ENCODE measurements at regions not wholly inside any gene's neighbourhood (a gene's known extent, or its start where the extent isn't known, plus 50 kb on each side); places are given as distances from the start of the nearest gene placed in this dataset.
A peak's percentile ranks its signal among the peaks of the same experiment; 100 is the strongest.

GRCh38 chr2:236658974-236659757, 89.5 kb downstream of the ACKR3 start:
- Histone ChIP-seq H2AK5ac (ENCODE audit: low read length) (peak overlapping the region; percentile 92), H3K27ac (ENCODE audit: low read depth, low read length) (peak overlapping the region; percentile 46), H3K4me2 (ENCODE audit: low read length) (no peak overlapping the region), H4K12ac (ENCODE audit: low read depth, low read length) (no peak overlapping the region), H4K91ac (ENCODE audit: low read depth, low read length) (peak overlapping the region; percentile 91), H2BK12ac (ENCODE audit: low read length) (peak overlapping the region; percentile 93), H3K4me1 (ENCODE audit: control insufficient read depth in 1 of 2, insufficient read depth in 2 of 2, low read length in 2 of 2) (peaks cover 18 to 26% of the 10 kb centered on the region in 2 experiments), H2BK5ac (ENCODE audit: low read depth, low read length, poor library complexity) (peak overlapping the region; percentile 81), H3K23ac (ENCODE audit: low read length) (no peak overlapping the region), H3K9ac (ENCODE audit: low read length) (no peak overlapping the region), H2BK120ac (ENCODE audit: insufficient read depth, low read length, poor library complexity) (peak overlapping the region; percentile 90), H3K79me1 (ENCODE audit: low read length) (peaks cover 46% of the 10 kb centered on the region), H3K9me3 (ENCODE audit: insufficient read depth, low read depth, low read length) (peaks cover 4% of the 10 kb centered on the region), H3K14ac (ENCODE audit: low read length) (peak overlapping the region; percentile 91), H3K4ac (ENCODE audit: low read depth, low read length) (peak overlapping the region; percentile 49), H3K4me3 (ENCODE audit: low read depth, low read length) (no peak overlapping the region), H2AFZ (ENCODE audit: insufficient read depth, low read length, poor library complexity) (peak overlapping the region; percentile 39), H3K27me3 (ENCODE audit: insufficient read depth, low read length) (no peaks in the 10 kb centered on the region), H3K18ac (ENCODE audit: low read length) (peak overlapping the region; percentile 81), H4K8ac (ENCODE audit: low read depth, low read length) (peak overlapping the region; percentile 38), H3K79me2 (ENCODE audit: control insufficient read depth, insufficient read depth, low read length, poor library complexity) (peaks cover 2% of the 10 kb centered on the region), H3K36me3 (ENCODE audit: control insufficient read depth in 1 of 2, insufficient read depth in 2 of 2, low read length in 2 of 2) (no peaks in the 10 kb centered on the region)
- no CpG with 5 or more reads among the region's 16 CpGs for WGBS (ENCODE audit: extremely low coverage, insufficient coverage, insufficient read length)
- DNase-seq, result no peak

GRCh38 chr2:236659758-236660150, 90.1 kb downstream of the ACKR3 start:
- WGBS (ENCODE audit: extremely low coverage, insufficient coverage, insufficient read length), result no CpG with 5 or more reads among the region's 5 CpGs
- H2BK120ac ChIP-seq (ENCODE audit: insufficient read depth, low read length, poor library complexity), result peak overlapping the region; percentile 47

GRCh38 chr2:236661061-236661761, 91.6 kb downstream of the ACKR3 start:
- Histone ChIP-seq H3K4me2 (ENCODE audit: low read length) (peak overlapping the region; percentile 26), H2BK12ac (ENCODE audit: low read length) (peak overlapping the region; percentile 100), H3K36me3 (ENCODE audit: control insufficient read depth in 1 of 2, insufficient read depth in 2 of 2, low read length in 2 of 2) (no peaks in the 10 kb centered on the region), H3K27me3 (ENCODE audit: insufficient read depth, low read length) (no peaks in the 10 kb centered on the region), H3K79me1 (ENCODE audit: low read length) (peaks cover 46% of the 10 kb centered on the region), H2AFZ (ENCODE audit: insufficient read depth, low read length, poor library complexity) (no peak overlapping the region), H3K4me3 (ENCODE audit: low read depth, low read length) (no peak overlapping the region), H3K79me2 (ENCODE audit: control insufficient read depth, insufficient read depth, low read length, poor library complexity) (peaks cover 2% of the 10 kb centered on the region), H3K9me3 (ENCODE audit: insufficient read depth, low read depth, low read length) (peaks cover 2% of the 10 kb centered on the region), H3K4me1 (ENCODE audit: control insufficient read depth in 1 of 2, insufficient read depth in 2 of 2, low read length in 2 of 2) (peaks cover 18 to 30% of the 10 kb centered on the region in 2 experiments), H3K27ac (ENCODE audit: low read depth, low read length) (peak overlapping the region; percentile 97), H2BK5ac (ENCODE audit: low read depth, low read length, poor library complexity) (peak overlapping the region; percentile 97), H4K12ac (ENCODE audit: low read depth, low read length) (peak overlapping the region; percentile 59), H2AK5ac (ENCODE audit: low read length) (peak overlapping the region; percentile 96), H2BK120ac (ENCODE audit: insufficient read depth, low read length, poor library complexity) (peak overlapping the region; percentile 99), H3K14ac (ENCODE audit: low read length) (peak overlapping the region; percentile 97), H4K91ac (ENCODE audit: low read depth, low read length) (peak overlapping the region; percentile 99), H3K9ac (ENCODE audit: low read length) (no peak overlapping the region), H4K8ac (ENCODE audit: low read depth, low read length) (peak overlapping the region; percentile 93), H3K4ac (ENCODE audit: low read depth, low read length) (peak overlapping the region; percentile 91), H3K18ac (ENCODE audit: low read length) (peak overlapping the region; percentile 94), H3K23ac (ENCODE audit: low read length) (no peak overlapping the region)
- no peak for DNase-seq
- WGBS (ENCODE audit: extremely low coverage, insufficient coverage, insufficient read length), result no CpG with 5 or more reads among the region's 4 CpGs

More at GRCh38 chr2:236659758-236660150, 90.1 kb downstream of the ACKR3 start:
- no peak overlapping the region for H2AK5ac ChIP-seq (ENCODE audit: low read length)
- H3K4ac ChIP-seq (ENCODE audit: low read depth, low read length), result no peak overlapping the region
- peaks cover 18 to 26% of the 10 kb centered on the region in 2 experiments for H3K4me1 ChIP-seq (ENCODE audit: control insufficient read depth in 1 of 2, insufficient read depth in 2 of 2, low read length in 2 of 2)
- H3K18ac ChIP-seq (ENCODE audit: low read length), result no peak overlapping the region
- no peak overlapping the region for H4K8ac ChIP-seq (ENCODE audit: low read depth, low read length)
- peaks cover 47% of the 10 kb centered on the region for H3K79me1 ChIP-seq (ENCODE audit: low read length)
- no peak overlapping the region for H3K4me2 ChIP-seq (ENCODE audit: low read length)
- H3K36me3 ChIP-seq (ENCODE audit: control insufficient read depth in 1 of 2, insufficient read depth in 2 of 2, low read length in 2 of 2), result no peaks in the 10 kb centered on the region
- H3K4me3 ChIP-seq (ENCODE audit: low read depth, low read length), result no peak overlapping the region
- DNase-seq, result no peak
- no peak overlapping the region for H3K14ac ChIP-seq (ENCODE audit: low read length)
- H2AFZ ChIP-seq (ENCODE audit: insufficient read depth, low read length, poor library complexity), result no peak overlapping the region
- H3K79me2 ChIP-seq (ENCODE audit: control insufficient read depth, insufficient read depth, low read length, poor library complexity), result peaks cover 2% of the 10 kb centered on the region
- H2BK12ac ChIP-seq (ENCODE audit: low read length), result peak overlapping the region; percentile 2
- peak overlapping the region; percentile 67 for H2BK5ac ChIP-seq (ENCODE audit: low read depth, low read length, poor library complexity)
- H3K9ac ChIP-seq (ENCODE audit: low read length), result no peak overlapping the region
- no peaks in the 10 kb centered on the region for H3K27me3 ChIP-seq (ENCODE audit: insufficient read depth, low read length)
- H3K27ac ChIP-seq (ENCODE audit: low read depth, low read length), result peak overlapping the region; percentile 46
- no peak overlapping the region for H3K23ac ChIP-seq (ENCODE audit: low read length)
- H3K9me3 ChIP-seq (ENCODE audit: insufficient read depth, low read depth, low read length), result peaks cover 2% of the 10 kb centered on the region
- no peak overlapping the region for H4K12ac ChIP-seq (ENCODE audit: low read depth, low read length)
- peak overlapping the region; percentile 36 for H4K91ac ChIP-seq (ENCODE audit: low read depth, low read length)

DNA sequence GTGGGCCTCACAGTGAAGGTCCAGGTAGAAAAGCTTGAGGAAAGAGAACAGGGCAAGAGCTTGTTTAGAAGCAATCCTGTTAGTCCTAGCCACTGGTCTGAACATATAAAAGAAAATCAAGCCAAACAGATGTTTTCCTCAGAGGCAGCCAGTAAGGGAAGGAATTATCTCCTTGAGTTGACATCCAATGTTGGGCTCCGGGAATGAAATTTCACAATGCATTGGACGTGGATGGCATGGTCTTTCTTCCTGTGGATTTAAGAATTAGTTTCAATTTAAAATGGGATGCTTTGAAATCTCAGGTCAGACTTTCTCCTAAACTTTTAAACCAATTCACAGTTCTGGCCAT, 92.1 kb downstream of the ACKR3 start:
- Histone ChIP-seq H4K12ac (ENCODE audit: low read depth, low read length) (peak overlapping the region; percentile 59), H3K79me1 (ENCODE audit: low read length) (peaks cover 43% of the 10 kb centered on the region), H3K79me2 (ENCODE audit: control insufficient read depth, insufficient read depth, low read length, poor library complexity) (peaks cover 2% of the 10 kb centered on the region), H2AFZ (ENCODE audit: insufficient read depth, low read length, poor library complexity) (no peak overlapping the region), H3K27ac (ENCODE audit: low read depth, low read length) (peak overlapping the region; percentile 97), H3K18ac (ENCODE audit: low read length) (peak overlapping the region; percentile 94), H3K4ac (ENCODE audit: low read depth, low read length) (peak overlapping the region; percentile 91), H3K4me3 (ENCODE audit: low read depth, low read length) (no peak overlapping the region), H4K91ac (ENCODE audit: low read depth, low read length) (peak overlapping the region; percentile 99), H3K9ac (ENCODE audit: low read length) (no peak overlapping the region), H3K4me1 (ENCODE audit: control insufficient read depth in 1 of 2, insufficient read depth in 2 of 2, low read length in 2 of 2) (peaks cover 18 to 30% of the 10 kb centered on the region in 2 experiments), H3K36me3 (ENCODE audit: control insufficient read depth in 1 of 2, insufficient read depth in 2 of 2, low read length in 2 of 2) (peaks cover 0 to 2% of the 10 kb centered on the region in 2 experiments), H3K9me3 (ENCODE audit: insufficient read depth, low read depth, low read length) (peaks cover 2% of the 10 kb centered on the region), H3K14ac (ENCODE audit: low read length) (peak overlapping the region; percentile 97), H3K4me2 (ENCODE audit: low read length) (peak overlapping the region; percentile 26), H2BK12ac (ENCODE audit: low read length) (peak overlapping the region; percentile 100), H3K27me3 (ENCODE audit: insufficient read depth, low read length) (no peaks in the 10 kb centered on the region), H3K23ac (ENCODE audit: low read length) (no peak overlapping the region), H2BK120ac (ENCODE audit: insufficient read depth, low read length, poor library complexity) (peak overlapping the region; percentile 99), H2AK5ac (ENCODE audit: low read length) (peak overlapping the region; percentile 96), H4K8ac (ENCODE audit: low read depth, low read length) (peak overlapping the region; percentile 93), H2BK5ac (ENCODE audit: low read depth, low read length, poor library complexity) (peak overlapping the region; percentile 97)
- no CpG with 5 or more reads among the region's 2 CpGs for WGBS (ENCODE audit: extremely low coverage, insufficient coverage, insufficient read length)
- DNase-seq, result no peak
